SK-N-SH treated with all-trans-retinoic acid at 6 μM for 48 hours (cell line): ENCODE measurements at regions not wholly inside any gene's neighbourhood (a gene's known extent, or its start where the extent isn't known, plus 50 kb on each side); places are given as distances from the start of the nearest gene placed in this dataset.

Experiments used
- ARNTL ChIP-seq: fragments of 450-650 bp; formaldehyde crosslinking; IDR thresholded peaks from 2 replicates; pipeline ENCODE4 v1.5.0; 2020; ENCODE audit warnings: low read depth, mild to moderate bottlenecking, moderate library complexity, borderline replicate concordance
- CSDC2 ChIP-seq: fragments of 250-450 bp; sonication (Bioruptor Pico); IDR thresholded peaks from 2 replicates; pipeline ENCODE4 v1.5.0; 2020; ENCODE audit warnings: mild to moderate bottlenecking, moderate library complexity
- GLIS3 ChIP-seq: fragments of 250-450 bp; sonication (Bioruptor Pico); IDR thresholded peaks from 2 replicates; pipeline ENCODE4 v1.5.0; 2020; ENCODE audit warnings: mild to moderate bottlenecking, moderate library complexity
- ISL1 ChIP-seq: fragments of 250-450 bp; sonication (Bioruptor Pico); IDR thresholded peaks from 2 replicates; pipeline ENCODE4 v2.1.2; 2022; ENCODE audit warnings: mild to moderate bottlenecking, moderate library complexity
- OSR1 ChIP-seq: fragments of 250-450 bp; sonication (Bioruptor Pico); IDR thresholded peaks from 2 replicates; pipeline ENCODE4 v1.8.0; 2022; ENCODE audit warnings: moderate library complexity, mild to moderate bottlenecking, inconsistent platforms
- SNAI2 ChIP-seq: fragments of 250-450 bp; sonication (Bioruptor Pico); IDR thresholded peaks from 2 replicates; pipeline ENCODE4 v1.5.0; 2020; ENCODE audit warnings: mild to moderate bottlenecking, moderate library complexity
- TOX ChIP-seq: fragments of 250-450 bp; sonication (Bioruptor Pico); IDR thresholded peaks from 2 replicates; pipeline ENCODE4 v1.8.0; 2021; ENCODE audit warnings: mild to moderate bottlenecking, moderate library complexity, borderline replicate concordance
- TSHZ2 ChIP-seq: fragments of 250-450 bp; sonication (Bioruptor Pico); IDR thresholded peaks from 2 replicates; pipeline ENCODE4 v1.5.0; 2020; ENCODE audit warnings: mild to moderate bottlenecking, moderate library complexity
- ZC3H10 ChIP-seq: fragments of 250-450 bp; sonication (Bioruptor Pico); IDR thresholded peaks from 2 replicates; pipeline ENCODE4 v1.5.1; 2021; ENCODE audit warnings: mild to moderate bottlenecking, moderate library complexity
- ZFP3 ChIP-seq: fragments of 250-450 bp; sonication (Bioruptor Pico); IDR thresholded peaks from 2 replicates; pipeline ENCODE4 v1.5.0; 2020; ENCODE audit warnings: mild to moderate bottlenecking, moderate library complexity
- TF ChIP-seq, protein P1 (sequence below): fragments of 250-450 bp; sonication (Bioruptor Pico); IDR thresholded peaks from 2 replicates; pipeline ENCODE4 v1.8.0; 2021; ENCODE audit warnings: low read depth, mild to moderate bottlenecking, moderate library complexity, borderline replicate concordance
- TF ChIP-seq, protein P2 (sequence below): fragments of 250-450 bp; sonication (Bioruptor Pico); IDR thresholded peaks from 2 replicates; pipeline ENCODE4 v1.5.1; 2020; ENCODE audit warnings: low read depth, mild to moderate bottlenecking, moderate library complexity
- TF ChIP-seq, protein P3 (sequence below): fragments of 250-450 bp; sonication (Bioruptor Pico); IDR thresholded peaks from 2 replicates; pipeline ENCODE4 v1.8.0; 2020; ENCODE audit warnings: mild to moderate bottlenecking, moderate library complexity, borderline replicate concordance

DNA sequence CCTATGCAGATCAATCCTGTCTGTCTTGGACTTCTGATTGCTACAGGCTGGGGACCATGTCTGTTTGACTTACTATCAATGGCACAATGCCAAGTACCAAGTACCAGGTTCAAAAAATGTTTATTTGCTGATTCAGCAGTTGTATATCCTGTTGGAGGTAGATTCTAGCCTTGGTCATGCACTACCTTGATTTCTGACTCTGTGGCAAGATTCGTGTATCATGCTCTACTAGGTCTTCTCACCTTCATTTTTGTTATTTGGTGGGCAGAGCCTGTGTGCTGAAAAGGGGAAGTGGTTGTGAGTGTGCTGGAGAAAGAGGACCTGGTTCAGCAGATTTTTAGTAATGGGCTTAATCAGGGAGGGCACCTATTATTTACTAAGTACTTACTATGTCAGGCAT lies 192.4 kb upstream of the MYLIP start:
- TF ChIP-seq, protein P1, sequence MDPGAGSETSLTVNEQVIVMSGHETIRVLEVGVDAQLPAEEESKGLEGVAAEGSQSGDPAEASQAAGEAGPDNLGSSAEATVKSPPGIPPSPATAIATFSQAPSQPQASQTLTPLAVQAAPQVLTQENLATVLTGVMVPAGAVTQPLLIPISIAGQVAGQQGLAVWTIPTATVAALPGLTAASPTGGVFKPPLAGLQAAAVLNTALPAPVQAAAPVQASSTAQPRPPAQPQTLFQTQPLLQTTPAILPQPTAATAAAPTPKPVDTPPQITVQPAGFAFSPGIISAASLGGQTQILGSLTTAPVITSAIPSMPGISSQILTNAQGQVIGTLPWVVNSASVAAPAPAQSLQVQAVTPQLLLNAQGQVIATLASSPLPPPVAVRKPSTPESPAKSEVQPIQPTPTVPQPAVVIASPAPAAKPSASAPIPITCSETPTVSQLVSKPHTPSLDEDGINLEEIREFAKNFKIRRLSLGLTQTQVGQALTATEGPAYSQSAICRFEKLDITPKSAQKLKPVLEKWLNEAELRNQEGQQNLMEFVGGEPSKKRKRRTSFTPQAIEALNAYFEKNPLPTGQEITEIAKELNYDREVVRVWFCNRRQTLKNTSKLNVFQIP (CRISPR knock-in tag) = no peak
- TF ChIP-seq, protein P2, sequence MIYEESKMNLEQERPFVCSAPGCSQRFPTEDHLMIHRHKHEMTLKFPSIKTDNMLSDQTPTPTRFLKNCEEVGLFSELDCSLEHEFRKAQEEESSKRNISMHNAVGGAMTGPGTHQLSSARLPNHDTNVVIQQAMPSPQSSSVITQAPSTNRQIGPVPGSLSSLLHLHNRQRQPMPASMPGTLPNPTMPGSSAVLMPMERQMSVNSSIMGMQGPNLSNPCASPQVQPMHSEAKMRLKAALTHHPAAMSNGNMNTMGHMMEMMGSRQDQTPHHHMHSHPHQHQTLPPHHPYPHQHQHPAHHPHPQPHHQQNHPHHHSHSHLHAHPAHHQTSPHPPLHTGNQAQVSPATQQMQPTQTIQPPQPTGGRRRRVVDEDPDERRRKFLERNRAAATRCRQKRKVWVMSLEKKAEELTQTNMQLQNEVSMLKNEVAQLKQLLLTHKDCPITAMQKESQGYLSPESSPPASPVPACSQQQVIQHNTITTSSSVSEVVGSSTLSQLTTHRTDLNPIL (CRISPR knock-in tag) = no peak
- TF ChIP-seq CSDC2 = no peak
- TF ChIP-seq ARNTL (CRISPR knock-in tag) = no peak
- no peak for TF ChIP-seq ISL1 (CRISPR knock-in tag)
- no peak for TF ChIP-seq ZFP3 (CRISPR knock-in tag)
- TF ChIP-seq, protein P3, sequence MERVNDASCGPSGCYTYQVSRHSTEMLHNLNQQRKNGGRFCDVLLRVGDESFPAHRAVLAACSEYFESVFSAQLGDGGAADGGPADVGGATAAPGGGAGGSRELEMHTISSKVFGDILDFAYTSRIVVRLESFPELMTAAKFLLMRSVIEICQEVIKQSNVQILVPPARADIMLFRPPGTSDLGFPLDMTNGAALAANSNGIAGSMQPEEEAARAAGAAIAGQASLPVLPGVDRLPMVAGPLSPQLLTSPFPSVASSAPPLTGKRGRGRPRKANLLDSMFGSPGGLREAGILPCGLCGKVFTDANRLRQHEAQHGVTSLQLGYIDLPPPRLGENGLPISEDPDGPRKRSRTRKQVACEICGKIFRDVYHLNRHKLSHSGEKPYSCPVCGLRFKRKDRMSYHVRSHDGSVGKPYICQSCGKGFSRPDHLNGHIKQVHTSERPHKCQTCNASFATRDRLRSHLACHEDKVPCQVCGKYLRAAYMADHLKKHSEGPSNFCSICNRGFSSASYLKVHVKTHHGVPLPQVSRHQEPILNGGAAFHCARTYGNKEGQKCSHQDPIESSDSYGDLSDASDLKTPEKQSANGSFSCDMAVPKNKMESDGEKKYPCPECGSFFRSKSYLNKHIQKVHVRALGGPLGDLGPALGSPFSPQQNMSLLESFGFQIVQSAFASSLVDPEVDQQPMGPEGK (CRISPR knock-in tag) = no peak
- TF ChIP-seq ZC3H10 (CRISPR knock-in tag) = no peak
- TF ChIP-seq TOX = no peak
- no peak for TF ChIP-seq OSR1
- no peak for TF ChIP-seq SNAI2 (CRISPR knock-in tag)
- no peak for TF ChIP-seq GLIS3 (CRISPR knock-in tag)
- no peak for TF ChIP-seq TSHZ2
